ENCODE measurements at regions not wholly inside any gene's neighbourhood (a gene's known extent, or its start where the extent isn't known, plus 50 kb on each side); places are given as distances from the start of the nearest gene placed in this dataset.

GRCh38 chr10:131452926-131453720 lies 141.6 kb upstream of the TCERG1L start:
- Histone ChIP-seq H3K9me3 (ENCODE audit: control insufficient read depth in 3 of 3, low read length in 3 of 3) (no peaks in the 10 kb centered on the region), H3K27ac (ENCODE audit: low read depth, low read length) (no peak overlapping the region), H3K4me1 (ENCODE audit: control insufficient read depth in 3 of 3, insufficient read depth in 3 of 3, low read length in 3 of 3) (peaks cover 4 to 5% (median 5%) of the 10 kb centered on the region in 3 donors), H3K4me3 (ENCODE audit: low read length in 3 of 3) (no peak overlapping the region), H3K9ac (ENCODE audit: low read depth in 1 of 3, low read length in 3 of 3) (no peak overlapping the region), H3K27me3 (ENCODE audit: control insufficient read depth in 3 of 3, insufficient read depth in 3 of 3, low read length in 3 of 3) (peaks cover 13 to 34% (median 30%) of the 10 kb centered on the region in 3 donors), H3K36me3 (ENCODE audit: control insufficient read depth in 3 of 3, insufficient read depth in 3 of 3, low read length in 3 of 3) (no peaks in the 10 kb centered on the region)

- Histone ChIP-seq H3K27ac (ENCODE audit: low read depth, low read length) (no peak overlapping the region), H3K9ac (ENCODE audit: low read depth in 1 of 3, low read length in 3 of 3) (peak overlapping the region in 1 of 3 donors; percentile 33), H3K4me1 (ENCODE audit: control insufficient read depth in 3 of 3, insufficient read depth in 3 of 3, low read length in 3 of 3) (peaks cover 4 to 5% (median 5%) of the 10 kb centered on the region in 3 donors), H3K27me3 (ENCODE audit: control insufficient read depth in 3 of 3, insufficient read depth in 3 of 3, low read length in 3 of 3) (peaks cover 13 to 33% (median 30%) of the 10 kb centered on the region in 3 donors), H3K4me3 (ENCODE audit: low read length in 3 of 3) (peak overlapping the region; percentile 36 to 56 (median 43)), H3K9me3 (ENCODE audit: control insufficient read depth in 3 of 3, low read length in 3 of 3) (no peaks in the 10 kb centered on the region), H3K36me3 (ENCODE audit: control insufficient read depth in 3 of 3, insufficient read depth in 3 of 3, low read length in 3 of 3) (no peaks in the 10 kb centered on the region)
Measured at GRCh38 chr10:131453721-131454634, 142.5 kb upstream of the TCERG1L start.

GRCh38 chr10:131456411-131456810 lies 144.9 kb upstream of the TCERG1L start:
- Histone ChIP-seq H3K4me3 (ENCODE audit: low read length in 3 of 3) (no peak overlapping the region), H3K4me1 (ENCODE audit: control insufficient read depth in 3 of 3, insufficient read depth in 3 of 3, low read length in 3 of 3) (peaks cover 4 to 5% (median 5%) of the 10 kb centered on the region in 3 donors), H3K9ac (ENCODE audit: low read depth in 1 of 3, low read length in 3 of 3) (no peak overlapping the region), H3K36me3 (ENCODE audit: control insufficient read depth in 3 of 3, insufficient read depth in 3 of 3, low read length in 3 of 3) (no peaks in the 10 kb centered on the region), H3K9me3 (ENCODE audit: control insufficient read depth in 3 of 3, low read length in 3 of 3) (no peaks in the 10 kb centered on the region), H3K27me3 (ENCODE audit: control insufficient read depth in 3 of 3, insufficient read depth in 3 of 3, low read length in 3 of 3) (peaks cover 13 to 44% (median 36%) of the 10 kb centered on the region in 3 donors), H3K27ac (ENCODE audit: low read depth, low read length) (no peak overlapping the region)

GRCh38 chr10:131461093-131461492 lies 149.6 kb upstream of the TCERG1L start:
- Histone ChIP-seq H3K27ac (ENCODE audit: low read depth, low read length) (no peak overlapping the region), H3K9me3 (ENCODE audit: control insufficient read depth in 3 of 3, low read length in 3 of 3) (no peaks in the 10 kb centered on the region), H3K36me3 (ENCODE audit: control insufficient read depth in 3 of 3, insufficient read depth in 3 of 3, low read length in 3 of 3) (no peaks in the 10 kb centered on the region), H3K4me1 (ENCODE audit: control insufficient read depth in 3 of 3, insufficient read depth in 3 of 3, low read length in 3 of 3) (no peaks in the 10 kb centered on the region), H3K4me3 (ENCODE audit: low read length in 3 of 3) (no peak overlapping the region), H3K27me3 (ENCODE audit: control insufficient read depth in 3 of 3, insufficient read depth in 3 of 3, low read length in 3 of 3) (peaks cover 0 to 44% (median 22%) of the 10 kb centered on the region in 3 donors), H3K9ac (ENCODE audit: low read depth in 1 of 3, low read length in 3 of 3) (no peak overlapping the region)

GRCh38 chr10:131464789-131465188 lies 153.3 kb upstream of the TCERG1L start:
- Histone ChIP-seq H3K9ac (ENCODE audit: low read depth in 1 of 3, low read length in 3 of 3) (no peak overlapping the region), H3K27ac (ENCODE audit: low read depth, low read length) (no peak overlapping the region), H3K4me1 (ENCODE audit: control insufficient read depth in 3 of 3, insufficient read depth in 3 of 3, low read length in 3 of 3) (no peaks in the 10 kb centered on the region), H3K9me3 (ENCODE audit: control insufficient read depth in 3 of 3, low read length in 3 of 3) (no peaks in the 10 kb centered on the region), H3K36me3 (ENCODE audit: control insufficient read depth in 3 of 3, insufficient read depth in 3 of 3, low read length in 3 of 3) (no peaks in the 10 kb centered on the region), H3K4me3 (ENCODE audit: low read length in 3 of 3) (no peak overlapping the region), H3K27me3 (ENCODE audit: control insufficient read depth in 3 of 3, insufficient read depth in 3 of 3, low read length in 3 of 3) (peaks cover 0 to 35% (median 14%) of the 10 kb centered on the region in 3 donors)

GRCh38 chr10:131469551-131469950 lies 158.0 kb upstream of the TCERG1L start:
- H3K4me1 ChIP-seq (ENCODE audit: control insufficient read depth in 3 of 3, insufficient read depth in 3 of 3, low read length in 3 of 3): no peaks in the 10 kb centered on the region
- no peak overlapping the region for H3K4me3 ChIP-seq (ENCODE audit: low read length in 3 of 3)
- H3K27ac ChIP-seq (ENCODE audit: low read depth, low read length): no peak overlapping the region
- no peaks in the 10 kb centered on the region for H3K9me3 ChIP-seq (ENCODE audit: control insufficient read depth in 3 of 3, low read length in 3 of 3)
- peaks cover 0 to 20% (median 11%) of the 10 kb centered on the region in 3 donors for H3K27me3 ChIP-seq (ENCODE audit: control insufficient read depth in 3 of 3, insufficient read depth in 3 of 3, low read length in 3 of 3)
- no peak overlapping the region for H3K9ac ChIP-seq (ENCODE audit: low read depth in 1 of 3, low read length in 3 of 3)
- no peaks in the 10 kb centered on the region for H3K36me3 ChIP-seq (ENCODE audit: control insufficient read depth in 3 of 3, insufficient read depth in 3 of 3, low read length in 3 of 3)

GRCh38 chr10:131473645-131474044 lies 162.1 kb upstream of the TCERG1L start:
- Histone ChIP-seq H3K9me3 (ENCODE audit: control insufficient read depth in 3 of 3, low read length in 3 of 3) (no peaks in the 10 kb centered on the region), H3K27ac (ENCODE audit: low read depth, low read length) (no peak overlapping the region), H3K4me3 (ENCODE audit: low read length in 3 of 3) (no peak overlapping the region), H3K27me3 (ENCODE audit: control insufficient read depth in 3 of 3, insufficient read depth in 3 of 3, low read length in 3 of 3) (peaks cover 3 to 19% (median 13%) of the 10 kb centered on the region in 3 donors), H3K9ac (ENCODE audit: low read depth in 1 of 3, low read length in 3 of 3) (no peak overlapping the region), H3K36me3 (ENCODE audit: control insufficient read depth in 3 of 3, insufficient read depth in 3 of 3, low read length in 3 of 3) (no peaks in the 10 kb centered on the region), H3K4me1 (ENCODE audit: control insufficient read depth in 3 of 3, insufficient read depth in 3 of 3, low read length in 3 of 3) (no peaks in the 10 kb centered on the region)

GRCh38 chr10:131474416-131474815 lies 162.9 kb upstream of the TCERG1L start:
- no peaks in the 10 kb centered on the region for H3K36me3 ChIP-seq (ENCODE audit: control insufficient read depth in 3 of 3, insufficient read depth in 3 of 3, low read length in 3 of 3)
- no peak overlapping the region for H3K27ac ChIP-seq (ENCODE audit: low read depth, low read length)
- H3K9me3 ChIP-seq (ENCODE audit: control insufficient read depth in 3 of 3, low read length in 3 of 3): no peaks in the 10 kb centered on the region
- H3K4me3 ChIP-seq (ENCODE audit: low read length in 3 of 3): no peak overlapping the region
- no peaks in the 10 kb centered on the region for H3K4me1 ChIP-seq (ENCODE audit: control insufficient read depth in 3 of 3, insufficient read depth in 3 of 3, low read length in 3 of 3)
- H3K9ac ChIP-seq (ENCODE audit: low read depth in 1 of 3, low read length in 3 of 3): no peak overlapping the region
- peaks cover 4 to 22% (median 13%) of the 10 kb centered on the region in 3 donors for H3K27me3 ChIP-seq (ENCODE audit: control insufficient read depth in 3 of 3, insufficient read depth in 3 of 3, low read length in 3 of 3)

GRCh38 chr10:131475043-131475442 lies 163.5 kb upstream of the TCERG1L start:
- Histone ChIP-seq H3K27me3 (ENCODE audit: control insufficient read depth in 3 of 3, insufficient read depth in 3 of 3, low read length in 3 of 3) (peaks cover 4 to 22% (median 13%) of the 10 kb centered on the region in 3 donors), H3K27ac (ENCODE audit: low read depth, low read length) (no peak overlapping the region), H3K9ac (ENCODE audit: low read depth in 1 of 3, low read length in 3 of 3) (no peak overlapping the region), H3K4me1 (ENCODE audit: control insufficient read depth in 3 of 3, insufficient read depth in 3 of 3, low read length in 3 of 3) (no peaks in the 10 kb centered on the region), H3K9me3 (ENCODE audit: control insufficient read depth in 3 of 3, low read length in 3 of 3) (no peaks in the 10 kb centered on the region), H3K4me3 (ENCODE audit: low read length in 3 of 3) (no peak overlapping the region), H3K36me3 (ENCODE audit: control insufficient read depth in 3 of 3, insufficient read depth in 3 of 3, low read length in 3 of 3) (no peaks in the 10 kb centered on the region)

- Histone ChIP-seq H3K4me1 (ENCODE audit: control insufficient read depth in 3 of 3, insufficient read depth in 3 of 3, low read length in 3 of 3) (no peaks in the 10 kb centered on the region), H3K27me3 (ENCODE audit: control insufficient read depth in 3 of 3, insufficient read depth in 3 of 3, low read length in 3 of 3) (peaks cover 6 to 25% (median 17%) of the 10 kb centered on the region in 3 donors), H3K27ac (ENCODE audit: low read depth, low read length) (no peak overlapping the region), H3K4me3 (ENCODE audit: low read length in 3 of 3) (no peak overlapping the region), H3K36me3 (ENCODE audit: control insufficient read depth in 3 of 3, insufficient read depth in 3 of 3, low read length in 3 of 3) (no peaks in the 10 kb centered on the region), H3K9ac (ENCODE audit: low read depth in 1 of 3, low read length in 3 of 3) (no peak overlapping the region), H3K9me3 (ENCODE audit: control insufficient read depth in 3 of 3, low read length in 3 of 3) (no peaks in the 10 kb centered on the region)
Measured at GRCh38 chr10:131475803-131476202, 164.3 kb upstream of the TCERG1L start.
